HepG2 (cell line): ENCODE measurements at regions not wholly inside any gene's neighbourhood (a gene's known extent, or its start where the extent isn't known, plus 50 kb on each side); places are given as distances from the start of the nearest gene placed in this dataset.

Experiments used
- CTCF ChIP-seq: sonication (generic); formaldehyde crosslinking; IDR thresholded peaks from 2 replicates; pipeline ENCODE4 v1.5.0; 2020; ENCODE audit warnings: mild to moderate bottlenecking, missing genetic modification reagents, moderate library complexity
- EHMT2 ChIP-seq: fragments of 200-600 bp; sonication (generic); IDR thresholded peaks from 2 replicates; pipeline ENCODE4 v1.7.0; 2017; ENCODE audit warnings: antibody characterized with exemption, low read depth, low read length, borderline replicate concordance
- IRF9 ChIP-seq: sonication (generic); formaldehyde crosslinking; IDR thresholded peaks from 2 replicates; pipeline ENCODE4 v1.8.0; 2022; ENCODE audit warnings: missing genetic modification reagents, mild to moderate bottlenecking, borderline replicate concordance
- KAT7 ChIP-seq: IDR thresholded peaks from 2 replicates; pipeline ENCODE4 v1.6.1; 2018; ENCODE audit warnings: borderline replicate concordance, missing compliant biosample characterization
- MAFK ChIP-seq, 2 experiments: IDR thresholded peaks in 1 of 2; conservative IDR thresholded peaks in 1 of 2; 2 replicates each; pipeline ENCODE4 v1.6.1; 2011; ENCODE audit warnings: improper control_type of control experiment in 2 of 2, low read length in 2 of 2
- NFATC3 ChIP-seq: sonication (generic); formaldehyde crosslinking; IDR thresholded peaks from 2 replicates; pipeline ENCODE4 v1.5.1; 2020; ENCODE audit warnings: mild to moderate bottlenecking, missing genetic modification reagents
- SRSF1 ChIP-seq: fragments of 200-400 bp; formaldehyde crosslinking; optimal IDR thresholded peaks from 2 replicates; pipeline ENCODE3; 2017; ENCODE audit warnings: mild to moderate bottlenecking, low read depth, low read length, moderate library complexity
- ZBTB7A ChIP-seq: sonication (generic); formaldehyde crosslinking; IDR thresholded peaks from 2 replicates; pipeline ENCODE4 v1.8.0; 2022; ENCODE audit warnings: mild to moderate bottlenecking, missing genetic modification reagents
- ZNF317 ChIP-seq: sonication (generic); formaldehyde crosslinking; IDR thresholded peaks from 2 replicates; pipeline ENCODE4 v1.5.0; 2020; ENCODE audit warnings: mild to moderate bottlenecking, missing genetic modification reagents
- ZNF605 ChIP-seq: sonication (generic); formaldehyde crosslinking; IDR thresholded peaks from 2 replicates; pipeline ENCODE4 v1.8.0; 2022; ENCODE audit warnings: mild to moderate bottlenecking, missing genetic modification reagents
- ZNF670 ChIP-seq: sonication (generic); formaldehyde crosslinking; IDR thresholded peaks from 2 replicates; pipeline ENCODE4 v1.8.0; 2022; ENCODE audit warnings: mild to moderate bottlenecking, missing genetic modification reagents, borderline replicate concordance
- ZNF674 ChIP-seq: sonication (generic); formaldehyde crosslinking; IDR thresholded peaks from 2 replicates; pipeline ENCODE4 v1.5.0; 2020; ENCODE audit warnings: low read depth, mild to moderate bottlenecking, missing genetic modification reagents
- ZNF782 ChIP-seq: sonication (generic); formaldehyde crosslinking; IDR thresholded peaks from 2 replicates; pipeline ENCODE4 v1.4.0; 2020; ENCODE audit warnings: missing genetic modification reagents, mild to moderate bottlenecking, borderline replicate concordance
- TF ChIP-seq, protein P1 (sequence below): sonication (generic); formaldehyde crosslinking; IDR thresholded peaks from 2 replicates; pipeline ENCODE4 v1.5.0; 2020; ENCODE audit warnings: mild to moderate bottlenecking, missing genetic modification reagents

- TF ChIP-seq, protein P1, sequence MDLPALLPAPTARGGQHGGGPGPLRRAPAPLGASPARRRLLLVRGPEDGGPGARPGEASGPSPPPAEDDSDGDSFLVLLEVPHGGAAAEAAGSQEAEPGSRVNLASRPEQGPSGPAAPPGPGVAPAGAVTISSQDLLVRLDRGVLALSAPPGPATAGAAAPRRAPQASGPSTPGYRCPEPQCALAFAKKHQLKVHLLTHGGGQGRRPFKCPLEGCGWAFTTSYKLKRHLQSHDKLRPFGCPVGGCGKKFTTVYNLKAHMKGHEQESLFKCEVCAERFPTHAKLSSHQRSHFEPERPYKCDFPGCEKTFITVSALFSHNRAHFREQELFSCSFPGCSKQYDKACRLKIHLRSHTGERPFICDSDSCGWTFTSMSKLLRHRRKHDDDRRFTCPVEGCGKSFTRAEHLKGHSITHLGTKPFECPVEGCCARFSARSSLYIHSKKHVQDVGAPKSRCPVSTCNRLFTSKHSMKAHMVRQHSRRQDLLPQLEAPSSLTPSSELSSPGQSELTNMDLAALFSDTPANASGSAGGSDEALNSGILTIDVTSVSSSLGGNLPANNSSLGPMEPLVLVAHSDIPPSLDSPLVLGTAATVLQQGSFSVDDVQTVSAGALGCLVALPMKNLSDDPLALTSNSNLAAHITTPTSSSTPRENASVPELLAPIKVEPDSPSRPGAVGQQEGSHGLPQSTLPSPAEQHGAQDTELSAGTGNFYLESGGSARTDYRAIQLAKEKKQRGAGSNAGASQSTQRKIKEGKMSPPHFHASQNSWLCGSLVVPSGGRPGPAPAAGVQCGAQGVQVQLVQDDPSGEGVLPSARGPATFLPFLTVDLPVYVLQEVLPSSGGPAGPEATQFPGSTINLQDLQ (CRISPR knock-in tag) = no peak
- no peak for TF ChIP-seq CTCF (CRISPR knock-in tag)
- TF ChIP-seq ZNF317 (CRISPR knock-in tag) = no peak
- TF ChIP-seq ZNF670 (CRISPR knock-in tag) = no peak
- no peak for TF ChIP-seq ZBTB7A
- TF ChIP-seq IRF9 (CRISPR knock-in tag) = no peak
- TF ChIP-seq MAFK (conservative IDR thresholded peaks at IDR 0.05 in 1 of 2, IDR thresholded peaks at IDR 0.05 in 1 of 2; ENCODE audit: low read length in 2 of 2) = no peak
- no peak for TF ChIP-seq EHMT2
- TF ChIP-seq NFATC3 = no peak
- TF ChIP-seq ZNF674 (CRISPR knock-in tag) = no peak
- no peak for TF ChIP-seq ZNF782 (CRISPR knock-in tag)
- no peak for TF ChIP-seq SRSF1
- no peak for TF ChIP-seq KAT7 (CRISPR knock-in tag)
- TF ChIP-seq ZNF605 = no peak
Measured at GRCh38 chr3:182252802-182253201, 540.5 kb upstream of the ATP11B start.
